SIG-M5 treated with dmso at 0.1 percent for 504 hours (cell line): ENCODE measurements at regions not wholly inside any gene's neighbourhood (a gene's known extent, or its start where the extent isn't known, plus 50 kb on each side); places are given as distances from the start of the nearest gene placed in this dataset.

ENCODE experiments used
- DNase-seq: peaks from one replicate; lab custom pipeline; 2025; ENCODE audit not compliant: unreplicated experiment; lab: John Stamatoyannopoulos, UW

- no peak for DNase-seq
Observed at GRCh38 chr10:78771808-78772455, 296.8 kb upstream of the ZMIZ1 start.

DNA sequence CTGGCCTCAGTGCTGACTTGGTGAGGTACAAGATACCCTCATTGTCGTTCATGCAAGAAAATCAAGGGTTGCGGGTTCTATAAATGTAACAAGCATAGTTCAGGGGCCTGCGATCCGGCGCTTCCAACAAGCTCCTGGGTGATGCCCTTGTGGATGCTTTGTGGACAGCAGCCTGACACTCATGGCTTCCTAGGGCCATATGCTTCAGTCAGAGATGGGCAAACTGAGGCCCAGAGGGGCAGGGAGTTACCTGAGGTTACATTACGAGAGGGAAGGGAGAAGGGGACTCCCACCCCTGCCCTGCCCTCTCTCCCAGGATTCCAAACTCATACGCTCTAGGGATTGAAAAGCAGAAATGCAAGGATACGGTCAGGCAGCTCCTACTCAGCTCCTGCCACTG lies 296.3 kb upstream of the ZMIZ1 start:
- no peak for DNase-seq

GRCh38 chr10:78772986-78773530 lies 295.7 kb upstream of the ZMIZ1 start:
- DNase-seq, result no peak

GRCh38 chr10:78774614-78774998 lies 294.2 kb upstream of the ZMIZ1 start:
- no peak for DNase-seq

DNA sequence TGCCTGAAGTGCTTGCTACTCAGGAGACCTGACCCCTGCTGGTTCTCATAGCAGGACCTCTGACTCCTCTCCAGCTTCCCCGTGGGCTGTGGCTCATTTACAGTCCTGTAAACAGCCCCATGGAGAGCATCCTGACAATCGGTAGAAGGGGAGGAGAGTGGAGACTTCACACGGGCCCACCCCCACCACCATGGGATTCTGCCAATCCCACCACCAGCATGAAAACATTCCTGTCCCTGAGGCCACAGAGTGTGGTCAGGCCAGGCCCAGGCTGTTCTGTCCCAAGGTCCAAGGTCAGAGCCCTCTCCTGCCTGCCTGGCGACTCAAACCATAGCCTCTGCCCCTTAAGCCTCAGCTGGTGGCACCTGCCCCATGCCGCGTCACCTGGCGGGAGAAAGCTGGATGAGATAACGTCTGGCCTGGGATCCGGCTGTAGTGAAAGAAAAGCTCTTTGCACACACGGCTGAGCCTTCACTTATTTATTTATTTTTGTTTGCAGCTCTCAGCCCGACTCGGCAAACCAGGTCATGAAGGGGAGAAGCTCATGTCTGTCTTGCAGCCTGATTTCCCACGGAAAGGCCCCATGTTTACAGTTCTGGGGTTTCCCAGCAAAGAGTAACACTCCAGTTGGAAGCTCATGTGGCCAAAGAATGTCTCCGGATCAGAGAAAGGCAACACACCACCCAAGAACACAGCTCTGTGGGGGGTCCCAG lies 293.6 kb upstream of the ZMIZ1 start:
- no peak for DNase-seq

- no peak for DNase-seq
Observed at GRCh38 chr10:78775891-78776290, 292.9 kb upstream of the ZMIZ1 start.

DNA sequence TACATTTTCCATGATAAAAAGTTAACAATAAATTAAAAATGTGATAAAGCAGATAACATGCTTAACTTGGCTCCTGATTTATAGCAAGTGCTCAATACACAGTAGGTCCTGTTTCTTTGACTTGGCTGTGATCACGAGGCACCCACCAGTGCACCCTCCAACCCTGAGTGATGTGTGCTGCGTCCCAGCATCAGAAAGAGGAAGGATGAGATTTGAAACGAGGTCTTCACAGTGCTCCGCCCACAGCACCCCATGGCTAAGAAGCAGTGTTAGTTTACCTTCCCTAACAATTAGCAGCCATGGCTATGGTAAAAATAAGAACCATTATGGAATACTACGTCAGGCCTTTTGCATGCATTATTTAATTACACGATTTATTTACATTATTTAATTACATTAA lies 292.0 kb upstream of the ZMIZ1 start:
- DNase-seq, result no peak

- DNase-seq, result no peak
Observed at GRCh38 chr10:78777466-78777865, 291.3 kb upstream of the ZMIZ1 start.

GRCh38 chr10:78777867-78778266 lies 290.9 kb upstream of the ZMIZ1 start:
- DNase-seq, result no peak

GRCh38 chr10:78778444-78779338 lies 290.1 kb upstream of the ZMIZ1 start:
- no peak for DNase-seq

DNA sequence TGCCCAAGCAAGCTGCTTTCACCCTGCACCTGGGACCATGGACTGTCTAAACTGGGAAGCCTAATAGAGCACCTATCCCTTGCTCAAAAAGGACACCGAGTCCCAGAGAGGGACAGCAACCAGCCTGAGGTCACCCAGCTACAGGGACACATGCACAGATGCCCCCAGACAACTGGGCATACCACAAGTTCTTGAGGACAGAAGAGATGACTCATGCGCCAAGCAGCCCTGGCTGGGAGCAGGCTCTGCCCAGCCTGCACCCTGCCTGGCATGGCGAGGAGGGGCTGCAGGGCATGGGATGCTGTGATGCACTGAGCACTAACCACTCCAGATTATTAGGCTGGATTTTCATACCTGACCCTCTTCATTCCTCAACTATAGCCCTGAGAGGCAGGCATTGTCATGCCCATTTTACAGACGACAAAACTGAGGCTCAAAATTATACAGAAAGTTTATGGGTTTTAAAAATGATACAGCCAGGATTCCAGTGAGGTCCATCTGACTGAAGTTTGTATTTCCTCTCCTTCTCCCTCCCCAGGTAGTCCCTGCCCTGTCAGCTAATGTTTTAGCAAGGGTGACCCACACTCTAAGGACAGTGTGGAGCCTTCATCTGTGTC lies 289.3 kb upstream of the ZMIZ1 start:
- DNase-seq, result no peak

DNA sequence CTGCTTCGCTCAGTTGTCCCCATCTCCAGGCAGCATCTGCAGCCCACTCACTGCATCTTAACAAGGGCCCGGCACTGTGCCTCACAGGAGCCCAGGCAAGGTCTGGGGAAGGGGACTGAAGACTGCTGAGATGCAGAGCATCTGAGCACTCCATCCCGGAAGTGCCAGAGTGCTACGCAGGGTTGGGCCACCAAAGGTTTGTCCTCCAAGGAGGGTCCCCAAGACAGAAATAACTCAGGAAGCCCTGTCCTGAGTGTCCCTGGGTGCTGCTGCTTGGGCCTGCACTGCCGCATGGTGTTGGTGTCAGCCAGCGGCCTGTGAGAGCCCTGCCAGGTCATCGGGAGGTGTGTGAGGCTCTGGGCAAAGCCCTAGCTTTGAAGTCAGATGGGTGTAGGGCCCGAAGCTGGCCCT lies 288.2 kb upstream of the ZMIZ1 start:
- DNase-seq, result no peak

DNA sequence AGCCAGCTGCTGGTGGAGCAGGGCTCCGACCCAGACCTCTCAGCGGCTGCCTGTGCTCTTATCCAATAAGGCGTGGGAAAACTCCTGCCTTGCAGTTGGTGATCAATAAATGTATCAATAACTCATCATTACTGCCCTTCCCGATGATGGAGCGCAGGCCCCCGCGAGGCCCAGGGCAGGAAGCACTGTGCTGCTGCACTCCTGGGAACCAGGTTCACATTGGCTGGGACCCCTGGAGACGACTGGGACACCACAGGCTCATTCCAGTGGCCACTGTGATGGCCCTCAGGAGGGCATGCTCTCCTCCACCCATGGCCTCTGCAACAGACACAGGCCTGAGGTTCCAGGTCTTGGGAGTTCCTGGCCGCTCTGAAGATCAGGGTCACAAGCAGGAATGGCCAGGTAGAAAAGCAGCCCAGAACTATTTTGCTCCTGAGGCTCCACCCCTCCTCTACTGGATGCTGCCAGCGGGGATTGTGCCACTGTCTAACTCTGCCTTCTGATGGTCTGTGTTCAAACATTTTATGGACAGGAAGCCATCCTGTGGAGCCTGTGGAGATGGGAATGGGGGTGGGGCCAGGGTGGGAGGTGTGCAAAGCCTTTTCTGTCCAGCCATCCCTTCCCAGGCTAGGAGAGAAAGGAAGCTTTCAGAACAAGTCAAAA lies 287.4 kb upstream of the ZMIZ1 start:
- DNase-seq, result no peak

DNA sequence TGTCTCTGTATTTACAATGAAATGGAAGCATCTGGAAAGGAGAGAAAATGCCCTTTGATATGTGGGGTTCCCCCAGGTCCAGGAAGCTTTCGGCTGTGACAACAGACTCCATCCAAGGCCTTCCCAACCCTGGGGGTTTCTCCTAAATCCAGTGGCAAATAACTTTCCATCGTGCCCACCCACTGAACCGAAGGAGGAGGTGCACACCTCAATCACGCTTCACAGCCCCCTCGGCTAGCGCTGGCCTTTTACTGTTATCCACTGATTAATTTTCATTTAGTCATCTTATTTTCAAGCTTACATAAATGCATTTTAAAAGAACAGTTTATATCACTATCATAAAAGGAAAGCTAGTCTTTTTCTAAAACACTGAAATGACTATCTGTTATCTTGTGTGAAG lies 286.8 kb upstream of the ZMIZ1 start:
- no peak for DNase-seq

- DNase-seq, result no peak
Observed at GRCh38 chr10:78782441-78782840, 286.3 kb upstream of the ZMIZ1 start.

DNA sequence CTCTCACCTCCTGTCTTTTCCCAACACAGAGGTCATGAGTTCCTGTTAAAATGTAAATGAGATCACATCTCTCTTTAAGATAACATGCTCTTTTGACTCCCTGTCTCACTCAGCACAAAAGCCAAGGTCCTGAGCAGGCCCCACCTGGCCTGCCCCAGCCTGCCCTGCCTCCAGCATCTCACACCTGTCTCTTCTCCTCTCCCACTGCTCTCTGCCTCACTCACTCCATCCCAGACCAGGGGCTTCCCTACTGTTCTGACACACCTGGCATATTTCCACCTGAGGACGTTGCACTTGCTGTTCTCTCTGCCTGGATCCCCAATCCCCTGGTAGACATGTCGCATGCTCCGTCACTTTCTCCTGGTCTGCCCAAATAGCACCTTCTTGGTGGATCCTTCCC lies 285.0 kb upstream of the ZMIZ1 start:
- DNase-seq, result no peak

DNA sequence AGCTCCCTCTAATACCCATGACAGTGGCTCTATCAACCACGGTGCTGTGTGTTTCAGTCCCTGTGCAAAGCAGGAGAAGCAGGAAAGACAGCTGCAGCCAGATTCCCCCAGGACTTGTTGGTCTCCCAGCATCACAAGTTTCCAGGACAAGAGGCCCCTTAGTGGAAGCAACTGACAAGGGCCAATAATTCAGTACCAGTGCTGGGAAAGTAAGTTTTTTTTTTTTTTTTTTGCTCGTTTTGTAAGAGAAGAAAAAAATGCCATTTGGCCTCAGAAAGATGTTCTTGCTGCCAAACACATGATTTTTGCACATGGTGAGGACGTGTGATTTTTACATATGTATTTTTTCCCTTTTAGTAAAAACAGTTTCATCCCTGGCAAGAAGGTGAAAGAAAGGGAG lies 284.2 kb upstream of the ZMIZ1 start:
- no peak for DNase-seq

DNA sequence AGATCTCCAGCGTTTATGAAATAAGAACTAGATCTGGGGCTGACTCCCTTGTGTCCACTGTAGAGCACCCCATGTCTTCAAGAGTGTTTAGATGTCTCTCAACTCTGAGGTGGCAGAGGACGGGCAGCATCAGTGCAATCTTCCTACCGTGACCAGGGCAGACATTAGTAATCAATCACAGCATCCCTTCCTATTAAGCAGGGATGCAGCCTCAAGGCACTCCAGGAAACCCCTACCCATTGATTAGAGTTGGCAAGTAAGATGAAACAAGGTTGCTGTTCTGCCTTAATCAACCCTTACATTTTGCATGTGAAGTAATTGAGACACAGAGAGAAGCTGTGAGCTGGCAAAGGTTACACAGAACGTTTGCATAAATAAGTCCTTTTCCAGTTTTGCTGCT lies 283.7 kb upstream of the ZMIZ1 start:
- DNase-seq, result no peak

DNA sequence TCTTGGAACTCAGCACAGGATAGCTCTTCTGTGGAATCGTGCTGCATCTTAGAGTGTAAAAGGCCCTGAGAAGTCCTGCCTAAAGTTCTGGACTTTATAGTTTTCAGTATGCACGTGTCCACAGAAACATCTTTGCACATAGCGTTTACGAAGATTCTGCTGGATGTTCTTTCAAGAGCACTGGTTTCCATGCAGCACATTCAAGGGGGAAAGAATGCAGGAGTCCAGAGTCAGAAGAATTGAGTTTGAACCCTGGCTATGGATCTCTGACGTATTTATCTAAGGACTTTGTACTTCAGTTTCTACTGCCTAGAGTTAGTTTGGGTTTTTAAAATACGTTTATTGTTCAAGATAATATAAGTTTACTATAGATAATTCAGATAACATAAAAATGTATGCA lies 282.8 kb upstream of the ZMIZ1 start:
- no peak for DNase-seq

DNA sequence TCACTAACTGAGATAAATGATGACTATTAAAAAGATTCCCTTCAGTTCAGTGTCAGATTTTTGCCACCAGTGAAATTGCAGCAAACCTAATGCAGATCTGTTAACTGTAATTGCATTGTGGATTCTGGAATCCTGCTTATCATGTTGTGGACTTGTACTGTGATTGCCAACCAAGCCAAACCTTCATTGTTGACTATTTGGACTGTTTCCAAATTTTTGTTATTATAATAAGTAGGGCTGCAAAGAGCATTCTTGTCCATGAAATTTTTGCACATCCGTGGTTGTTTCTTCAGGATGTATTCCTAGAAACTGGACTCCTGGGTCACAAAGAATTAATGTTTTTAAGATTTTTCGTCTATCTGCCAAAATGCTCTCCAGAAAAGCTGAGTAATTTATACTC lies 281.6 kb upstream of the ZMIZ1 start:
- DNase-seq, result no peak
